ENCODE measurements at regions not wholly inside any gene's neighbourhood (a gene's known extent, or its start where the extent isn't known, plus 50 kb on each side); places are given as distances from the start of the nearest gene placed in this dataset.

- H3K4me1 Mint-ChIP-seq = no peaks in the 10 kb centered on the region
- Histone ChIP-seq H3K27me3 (replicated peaks in 1 of 4; ENCODE audit: control extremely low read depth in 1 of 4, control insufficient read depth in 3 of 4, insufficient read depth in 4 of 4, low read length in 3 of 4) (no peaks in the 10 kb centered on the region), H3K79me2 (ENCODE audit: control insufficient read depth, insufficient read depth, low read length) (no peaks in the 10 kb centered on the region), H3K27ac (ENCODE audit: low read length in 2 of 2) (no peak overlapping the region), H4K20me1 (ENCODE audit: control insufficient read depth, insufficient read depth, low read length, poor library complexity, severe bottlenecking) (no peaks in the 10 kb centered on the region), H3K9me3 (ENCODE audit: control extremely low read depth in 1 of 3, control insufficient read depth in 2 of 3, insufficient read depth in 1 of 3, low read length in 2 of 3) (peaks cover 0 to 4% (median 0%) of the 10 kb centered on the region in 3 donors), H2AFZ (ENCODE audit: insufficient read depth, low read depth, low read length, poor library complexity, severe bottlenecking) (no peak overlapping the region), H3K4me1 (ENCODE audit: control insufficient read depth in 2 of 2, insufficient read depth in 2 of 2, low read length in 2 of 2) (no peaks in the 10 kb centered on the region), H3K4me3 (ENCODE audit: control extremely low read depth in 1 of 5, extremely low read depth in 1 of 5, insufficient read depth in 1 of 5, low read depth in 2 of 5, low read length in 4 of 5) (no peak overlapping the region), H3K4me2 (replicated peaks; ENCODE audit: low read depth, low read length, poor library complexity, severe bottlenecking) (no peak overlapping the region), H3K9ac (ENCODE audit: low read length) (no peak overlapping the region), H3K36me3 (replicated peaks in 1 of 2; ENCODE audit: control extremely low read depth in 1 of 2, control insufficient read depth in 1 of 2, extremely low read depth in 1 of 2, insufficient read depth in 2 of 2, low read length in 1 of 2) (no peaks in the 10 kb centered on the region)
- no peak overlapping the region for H3K27ac Mint-ChIP-seq
- no peaks in the 10 kb centered on the region for H3K27me3 Mint-ChIP-seq
- POLR2A ChIA-PET = no interaction called here
- TF ChIP-seq EZH2 (IDR thresholded peaks at IDR 0.05; ENCODE audit: borderline replicate concordance, insufficient read depth, low read depth, low read length, poor library complexity, severe bottlenecking) = no peak
- no peak for TF ChIP-seq CTCF (IDR thresholded peaks at IDR 0.05)
- no peaks in the 10 kb centered on the region for H3K9me3 Mint-ChIP-seq (ENCODE audit: insufficient read depth)
- 98% methylated on average over 6 of the region's 8 CpGs for WGBS (ENCODE audit: insufficient coverage)
- ATAC-seq (ENCODE audit: low read depth) = no peak
- intact Hi-C loops (cut with micrococcal nuclease) = no loop called here
- CTCF ChIA-PET = no interaction called here
- no peak overlapping the region for H3K4me3 Mint-ChIP-seq
- DNase-seq = no peak
Observed at GRCh38 chr9:3597792-3598191, 72.0 kb upstream of the RFX3 start.

GRCh38 chr9:3586066-3586465 lies 60.3 kb upstream of the RFX3 start:
- Histone ChIP-seq H3K79me2 (ENCODE audit: control insufficient read depth, insufficient read depth, low read length) (no peaks in the 10 kb centered on the region), H4K20me1 (ENCODE audit: control insufficient read depth, insufficient read depth, low read length, poor library complexity, severe bottlenecking) (no peaks in the 10 kb centered on the region), H3K4me2 (replicated peaks; ENCODE audit: low read depth, low read length, poor library complexity, severe bottlenecking) (no peak overlapping the region), H3K27me3 (replicated peaks in 1 of 4; ENCODE audit: control extremely low read depth in 1 of 4, control insufficient read depth in 3 of 4, insufficient read depth in 4 of 4, low read length in 3 of 4) (no peaks in the 10 kb centered on the region), H3K9me3 (ENCODE audit: control extremely low read depth in 1 of 3, control insufficient read depth in 2 of 3, insufficient read depth in 1 of 3, low read length in 2 of 3) (peaks cover 0 to 19% (median 4%) of the 10 kb centered on the region in 3 donors), H2AFZ (ENCODE audit: insufficient read depth, low read depth, low read length, poor library complexity, severe bottlenecking) (no peak overlapping the region), H3K27ac (ENCODE audit: low read length in 2 of 2) (no peak overlapping the region), H3K4me1 (ENCODE audit: control insufficient read depth in 2 of 2, insufficient read depth in 2 of 2, low read length in 2 of 2) (no peaks in the 10 kb centered on the region), H3K36me3 (replicated peaks in 1 of 2; ENCODE audit: control extremely low read depth in 1 of 2, control insufficient read depth in 1 of 2, extremely low read depth in 1 of 2, insufficient read depth in 2 of 2, low read length in 1 of 2) (no peaks in the 10 kb centered on the region), H3K4me3 (ENCODE audit: control extremely low read depth in 1 of 5, extremely low read depth in 1 of 5, insufficient read depth in 1 of 5, low read depth in 2 of 5, low read length in 4 of 5) (no peak overlapping the region), H3K9ac (ENCODE audit: low read length) (no peak overlapping the region)
- DNase-seq (no peak), ATAC-seq (ENCODE audit: low read depth) (no peak)
- peaks cover 24% of the 10 kb centered on the region for H3K9me3 Mint-ChIP-seq (ENCODE audit: insufficient read depth)
- ChIA-PET CTCF (interaction anchor here (0.6 kb wide), 1 partner anchor 829 kb away, joined by 3 read pairs; no protein-coding TSS in a partner anchor), POLR2A (no interaction called here)
- TF ChIP-seq EZH2 (IDR thresholded peaks at IDR 0.05; ENCODE audit: borderline replicate concordance, insufficient read depth, low read depth, low read length, poor library complexity, severe bottlenecking) = no peak
- no peaks in the 10 kb centered on the region for H3K27me3 Mint-ChIP-seq
- intact Hi-C loops (cut with micrococcal nuclease) = no loop called here
- peaks cover 3% of the 10 kb centered on the region for H3K4me1 Mint-ChIP-seq
- H3K4me3 Mint-ChIP-seq = no peak overlapping the region
- H3K27ac Mint-ChIP-seq = no peak overlapping the region

Measured in B cell (primary cell).